T-cell (primary cell): ENCODE measurements at regions not wholly inside any gene's neighbourhood (a gene's known extent, or its start where the extent isn't known, plus 50 kb on each side); places are given as distances from the start of the nearest gene placed in this dataset.
A peak's percentile ranks its signal among the peaks of the same experiment; 100 is the strongest.

Experiments used
- ATAC-seq, 4 experiments: fragments of 200-7000 bp in 3 of 4; fragments of 150-1000 bp in 1 of 4; cut with Tn5 transposase; replicated peaks in 1 of 4; 1 replicate in 3 of 4; 2 replicates in 1 of 4; pipeline ENCODE4 v1.10.0; 2021; ENCODE audit warnings: moderate library complexity in 3 of 4, mild to moderate bottlenecking in 2 of 4, moderate number of reproducible peaks in 1 of 4
- CTCF ChIA-PET, 2 donors: fragments of 300-600 bp; sonication (Branson Sonifier 250); formaldehyde crosslinking; loops; one replicate each; lab custom pipeline; 2022; ENCODE audit warnings: antibody characterized with exemption in 2 of 2; lab: Charles Lee
- POLR2A ChIA-PET, 2 donors: fragments of 300-600 bp; sonication (Branson Sonifier 250); formaldehyde crosslinking; loops; one replicate each; lab custom pipeline; 2022; ENCODE audit warnings: antibody characterized with exemption in 2 of 2; lab: Charles Lee
- DNase-seq, 35 experiments: peaks; one replicate each; pipeline versions ENCODE4 v3.0.0 to v3.0.0-alpha.2; 2013 to 2023
- H3K27ac ChIP-seq: one replicate; pipeline ENCODE4 v1.5.1; 2013; ENCODE audit warnings: low read length
- H3K27me3 ChIP-seq, 2 experiments: replicated peaks in 1 of 2; 1 replicate in 1 of 2; 2 replicates in 1 of 2; pipeline versions ENCODE4 v1.6.1 to v1.7.0; 2013; ENCODE audit warnings: low read length in 1 of 2, mixed read lengths in 1 of 2; ENCODE audit not compliant: control insufficient read depth in 2 of 2, insufficient read depth in 2 of 2; ENCODE audit errors: extremely low read depth in 1 of 2
- H3K36me3 ChIP-seq, 2 donors: 1 replicate in 1 of 2; 2 replicates in 1 of 2; pipeline versions ENCODE4 v1.6.1 to v1.7.0; 2013; ENCODE audit warnings: low read length in 1 of 2; ENCODE audit not compliant: control insufficient read depth in 2 of 2, insufficient read depth in 1 of 2; ENCODE audit errors: extremely low read depth in 1 of 2
- H3K4me1 ChIP-seq, 2 experiments: 1 replicate in 1 of 2; 2 replicates in 1 of 2; pipeline versions ENCODE4 v1.6.1 to v1.7.0; 2013; ENCODE audit warnings: low read length in 2 of 2, mixed read lengths in 1 of 2; ENCODE audit not compliant: insufficient read depth in 2 of 2, control insufficient read depth in 1 of 2; ENCODE audit errors: extremely low read depth in 1 of 2
- H3K4me3 ChIP-seq, 2 donors: 1 replicate in 1 of 2; 2 replicates in 1 of 2; pipeline versions ENCODE4 v1.5.1 to v1.7.0; 2013; ENCODE audit warnings: mild to moderate bottlenecking in 2 of 2, low read length in 1 of 2, moderate library complexity in 1 of 2; ENCODE audit not compliant: control insufficient read depth in 1 of 2; ENCODE audit errors: extremely low read depth in 1 of 2
- H3K9me3 ChIP-seq: 2 replicates; pipeline ENCODE4 v1.7.0; 2013
- H3K27ac Mint-ChIP-seq, 2 donors: one replicate each; pipeline ENCODE4 v1.8.0; 2020 to 2021; ENCODE audit warnings: mild to moderate bottlenecking in 2 of 2, mixed read lengths in 2 of 2
- H3K27me3 Mint-ChIP-seq, 2 donors: one replicate each; pipeline ENCODE4 v1.8.0; 2021 to 2022; ENCODE audit warnings: mixed read lengths in 2 of 2
- H3K36me3 Mint-ChIP-seq: one replicate; pipeline ENCODE4 v1.8.0; 2021; ENCODE audit warnings: mixed read lengths
- H3K4me1 Mint-ChIP-seq, 3 donors: one replicate each; pipeline ENCODE4 v1.8.0; 2020 to 2022; ENCODE audit warnings: mixed read lengths in 3 of 3, mild to moderate bottlenecking in 1 of 3
- H3K4me3 Mint-ChIP-seq, 3 donors: one replicate each; pipeline ENCODE4 v1.8.0; 2020 to 2022; ENCODE audit warnings: mild to moderate bottlenecking in 3 of 3, mixed read lengths in 3 of 3, moderate library complexity in 3 of 3
- H3K9me3 Mint-ChIP-seq, 3 donors: one replicate each; pipeline ENCODE4 v1.8.0; 2020 to 2022; ENCODE audit warnings: mixed read lengths in 3 of 3
- whole genome bisulfite sequencing: methylation state at CpG from one replicate; pipeline ENCODE4 v1.1.5; 2013; ENCODE audit warnings: missing lambda C conversion rate; ENCODE audit not compliant: insufficient coverage; 5-methylcytosine and 5-hydroxymethylcytosine counted together

GRCh38 chr20:3325864-3326263 is 81.6 kb downstream of the DNAAF9 start:
- H3K9me3 Mint-ChIP-seq, result no peaks in the 10 kb centered on the region
- ChIA-PET CTCF (interaction anchor here (0.6 to 1.1 kb wide), 3 partner anchors 9 to 571 kb away, joined by 3 to 4 read pairs (median 3); no protein-coding TSS in a partner anchor), POLR2A (no interaction called here)
- no peaks in the 10 kb centered on the region for H3K36me3 ChIP-seq
- peaks cover 13 to 22% of the 10 kb centered on the region in 2 experiments for H3K4me1 ChIP-seq
- H3K4me1 Mint-ChIP-seq, result peaks cover 22 to 43% (median 24%) of the 10 kb centered on the region in 3 donors
- no peak overlapping the region for H3K4me3 ChIP-seq
- no peak overlapping the region for H3K27ac ChIP-seq
- H3K27me3 Mint-ChIP-seq, result no peaks in the 10 kb centered on the region
- H3K4me3 Mint-ChIP-seq, result no peak overlapping the region
- no peak overlapping the region for H3K27ac Mint-ChIP-seq
- no peak for DNase-seq
- WGBS, result 100% methylated on average over 1 of the region's 2 CpGs
- ATAC-seq, result no peak
- no peaks in the 10 kb centered on the region for H3K9me3 ChIP-seq
- H3K27me3 ChIP-seq, result no peaks in the 10 kb centered on the region
- peaks cover 21% of the 10 kb centered on the region for H3K36me3 Mint-ChIP-seq

- Histone ChIP-seq H3K27ac (no peak overlapping the region), H3K4me3 (no peak overlapping the region), H3K27me3 (no peaks in the 10 kb centered on the region), H3K36me3 (no peaks in the 10 kb centered on the region), H3K4me1 (peaks cover 7 to 14% of the 10 kb centered on the region in 2 experiments), H3K9me3 (no peaks in the 10 kb centered on the region)
- CTCF ChIA-PET, result no interaction called here
- Mint-ChIP-seq H3K27ac (no peak overlapping the region), H3K27me3 (no peaks in the 10 kb centered on the region), H3K4me1 (peaks cover 8 to 23% (median 12%) of the 10 kb centered on the region in 3 donors), H3K36me3 (peaks cover 22% of the 10 kb centered on the region), H3K4me3 (no peak overlapping the region), H3K9me3 (no peaks in the 10 kb centered on the region)
- POLR2A ChIA-PET, result interaction anchor here in 1 of 2 donors (0.7 kb wide), 1 partner anchor 220 kb away, joined by 10 read pairs; no protein-coding TSS in a partner anchor
- ATAC-seq (no peak), DNase-seq (peak in 1 of 35 experiments; percentile 6)
- 83% methylated on average over 3 of the region's 5 CpGs for WGBS
Measured at GRCh38 chr20:3323398-3323797, 84.1 kb downstream of the DNAAF9 start.

- H3K9me3 ChIP-seq, result no peaks in the 10 kb centered on the region
- ATAC-seq (no peak), DNase-seq (no peak)
- Mint-ChIP-seq H3K9me3 (no peaks in the 10 kb centered on the region), H3K27me3 (no peaks in the 10 kb centered on the region), H3K36me3 (peaks cover 30% of the 10 kb centered on the region), H3K27ac (no peak overlapping the region), H3K4me3 (no peak overlapping the region), H3K4me1 (peaks cover 0 to 2% (median 1%) of the 10 kb centered on the region in 3 donors)
- no peak overlapping the region for H3K4me3 ChIP-seq
- POLR2A ChIA-PET, result interaction anchor here in 1 of 2 donors (0.6 kb wide), 1 partner anchor 95 kb away, joined by 4 read pairs; no protein-coding TSS in a partner anchor
- H3K27ac ChIP-seq, result no peak overlapping the region
- no CpG with 5 or more reads among the region's 3 CpGs for WGBS
- H3K36me3 ChIP-seq, result peaks cover 2 to 3% of the 10 kb centered on the region in 2 donors
- CTCF ChIA-PET, result interaction anchor here in 1 of 2 donors (0.7 kb wide), 1 partner anchor 667 kb away, joined by 6 read pairs; no protein-coding TSS in a partner anchor
- H3K4me1 ChIP-seq, result peaks cover 0 to 1% of the 10 kb centered on the region in 2 experiments
- H3K27me3 ChIP-seq, result no peaks in the 10 kb centered on the region
Measured at GRCh38 chr20:3318226-3318884, 79.4 kb upstream of the SLC4A11 start.

- 89% methylated on average over 3 of the region's 7 CpGs for WGBS
- Mint-ChIP-seq H3K27ac (no peak overlapping the region), H3K4me1 (peaks cover 0 to 1% (median 0%) of the 10 kb centered on the region in 3 donors), H3K9me3 (no peaks in the 10 kb centered on the region), H3K36me3 (peaks cover 39% of the 10 kb centered on the region), H3K4me3 (no peak overlapping the region), H3K27me3 (no peaks in the 10 kb centered on the region)
- Histone ChIP-seq H3K27ac (no peak overlapping the region), H3K4me3 (no peak overlapping the region), H3K36me3 (peaks cover 3 to 7% of the 10 kb centered on the region in 2 donors), H3K9me3 (no peaks in the 10 kb centered on the region), H3K27me3 (no peaks in the 10 kb centered on the region), H3K4me1 (no peaks in the 10 kb centered on the region)
- DNase-seq (no peak), ATAC-seq (no peak)
- POLR2A ChIA-PET, result interaction anchor here in 1 of 2 donors (0.6 kb wide), 1 partner anchor 163 kb away, joined by 3 read pairs; no protein-coding TSS in a partner anchor
- CTCF ChIA-PET, result interaction anchor here (0.6 to 1.8 kb wide), 14 partner anchors 44 to 1812 kb away, joined by 3 to 23 read pairs (median 4); no protein-coding TSS in a partner anchor
Measured at GRCh38 chr20:3316136-3316535, 77.1 kb upstream of the SLC4A11 start.

GRCh38 chr20:3315136-3315535 is 76.1 kb upstream of the SLC4A11 start:
- CTCF ChIA-PET, result interaction anchor here (0.5 to 1.8 kb wide), 8 partner anchors 11 to 435 kb away, joined by 3 to 21 read pairs (median 4); no protein-coding TSS in a partner anchor
- no peak for DNase-seq
- no peak overlapping the region for H3K27ac ChIP-seq

GRCh38 chr20:3314391-3314790 is 75.4 kb upstream of the SLC4A11 start:
- DNase-seq (no peak), ATAC-seq (no peak)
- peaks cover 0 to 1% (median 0%) of the 10 kb centered on the region in 3 donors for H3K4me1 Mint-ChIP-seq
- Histone ChIP-seq H3K27me3 (peaks cover 0 to 3% of the 10 kb centered on the region in 2 experiments), H3K36me3 (peaks cover 3 to 7% of the 10 kb centered on the region in 2 donors), H3K27ac (no peak overlapping the region), H3K4me1 (no peaks in the 10 kb centered on the region), H3K9me3 (no peaks in the 10 kb centered on the region), H3K4me3 (no peak overlapping the region)
- CTCF ChIA-PET, result interaction anchor here (0.6 to 1.3 kb wide), 7 partner anchors 11 to 261 kb away, joined by 3 to 4 read pairs (median 4); no protein-coding TSS in a partner anchor
- no peak overlapping the region for H3K27ac Mint-ChIP-seq
- no peaks in the 10 kb centered on the region for H3K27me3 Mint-ChIP-seq
- H3K9me3 Mint-ChIP-seq, result no peaks in the 10 kb centered on the region
- H3K36me3 Mint-ChIP-seq, result peaks cover 42% of the 10 kb centered on the region
- WGBS, result no CpG with 5 or more reads among the region's 1 CpG
- H3K4me3 Mint-ChIP-seq, result no peak overlapping the region
- POLR2A ChIA-PET, result no interaction called here

More at GRCh38 chr20:3315136-3315535, 76.1 kb upstream of the SLC4A11 start:
- Histone ChIP-seq H3K36me3 (peaks cover 3 to 7% of the 10 kb centered on the region in 2 donors), H3K4me3 (no peak overlapping the region), H3K4me1 (no peaks in the 10 kb centered on the region), H3K9me3 (no peaks in the 10 kb centered on the region), H3K27me3 (no peaks in the 10 kb centered on the region)
- Mint-ChIP-seq H3K27me3 (no peaks in the 10 kb centered on the region), H3K36me3 (peaks cover 42% of the 10 kb centered on the region), H3K4me3 (no peak overlapping the region), H3K4me1 (peaks cover 0 to 1% (median 0%) of the 10 kb centered on the region in 3 donors), H3K9me3 (no peaks in the 10 kb centered on the region), H3K27ac (no peak overlapping the region)
- ATAC-seq, result no peak
- POLR2A ChIA-PET, result no interaction called here
- 100% methylated on average over 1 of the region's 2 CpGs for WGBS
